Kidney (tissue), 13 donors: ENCODE measurements at regions not wholly inside any gene's neighbourhood (a gene's known extent, or its start where the extent isn't known, plus 50 kb on each side); places are given as distances from the start of the nearest gene placed in this dataset.
"Not testable (repeated sequence)": the region's sequence is repeated elsewhere in the genome, so short reads cannot be mapped to it uniquely, and the experiment has no call there.

Experiments
- DNase-seq, 5 donors: peaks; one replicate each; pipeline ENCODE4 v3.0.0-alpha.2; 2013 to 2020
- FAIRE-seq: peaks from 2 replicates; lab custom pipeline; 2012; peaks lifted over from hg19 to GRCh38; lab: Jason Lieb, UNC
- H3K27ac ChIP-seq, 2 donors: one replicate each; pipeline ENCODE4 v1.7.0; 2013; ENCODE audit warnings: low read depth in 2 of 2, low read length in 2 of 2, inconsistent platforms in 1 of 2
- H3K27me3 ChIP-seq: one replicate; pipeline ENCODE4 v1.7.1; 2013; ENCODE audit warnings: low read length, inconsistent platforms; ENCODE audit not compliant: control insufficient read depth, insufficient read depth
- H3K36me3 ChIP-seq, 3 donors: one replicate each; pipeline versions ENCODE4 v1.7.0 to v1.7.1; 2013; ENCODE audit warnings: low read length in 3 of 3, control low read depth in 1 of 3, inconsistent platforms in 1 of 3; ENCODE audit not compliant: insufficient read depth in 3 of 3, control insufficient read depth in 2 of 3
- H3K4me1 ChIP-seq, 3 donors: one replicate each; pipeline versions ENCODE4 v1.7.0 to v1.7.1; 2013; ENCODE audit warnings: low read length in 3 of 3, inconsistent platforms in 1 of 3, low read depth in 1 of 3; ENCODE audit not compliant: control insufficient read depth in 2 of 3, insufficient read depth in 2 of 3
- H3K4me3 ChIP-seq, 3 donors: one replicate each; pipeline versions ENCODE4 v1.7.0 to v1.8.1; 2013; ENCODE audit warnings: low read length in 3 of 3, control low read depth in 1 of 3, inconsistent platforms in 1 of 3
- H3K9ac ChIP-seq, 3 donors: one replicate each; pipeline versions ENCODE4 v1.7.0 to v1.7.1; 2013; ENCODE audit warnings: low read length in 3 of 3, control low read depth in 1 of 3, inconsistent platforms in 1 of 3
- H3K9me3 ChIP-seq, 3 donors: one replicate each; pipeline versions ENCODE4 v1.7.0 to v1.7.1; 2013; ENCODE audit warnings: low read length in 3 of 3, control low read depth in 1 of 3, inconsistent platforms in 1 of 3; ENCODE audit not compliant: control insufficient read depth in 2 of 3, insufficient read depth in 1 of 3
- CTCF ChIP-seq: IDR thresholded peaks from 3 replicates; pipeline ENCODE4 v1.5.1; 2012; ENCODE audit warnings: mild to moderate bottlenecking, moderate library complexity, borderline replicate concordance; ENCODE audit not compliant: insufficient read depth; ENCODE audit errors: extremely low read depth
- intact Hi-C: fragments of 100-400 bp; cut with DNase I; formaldehyde crosslinking; loops from one replicate; pipeline ENCODE4 v1.11.1; 2022
- donor health status: control.
- donor health status: control.
- donor health status: control.
- donor health status: control.
- donor health status: control.
- donor health status: DM: yes; HTN: yes; CAD: no.
- donor health status: Normal renal cell carcinoma (clear cell type).

- not testable (repeated sequence) for H3K27me3 ChIP-seq, H3K4me1 ChIP-seq, H3K9ac ChIP-seq, H3K4me3 ChIP-seq, H3K36me3 ChIP-seq, H3K9me3 ChIP-seq, FAIRE-seq, H3K27ac ChIP-seq
- intact Hi-C loops: loop anchor here (10.0 kb wide), 1 partner anchor 235 kb away; no protein-coding TSS in a partner anchor
- peak in 1 of 5 donors; percentile 37 for DNase-seq
Observed at GRCh38 chr16:88199296-88200153, 183.2 kb upstream of the ZNF469 start.

GRCh38 chr16:88200154-88200895 lies 182.4 kb upstream of the ZNF469 start:
- H3K27me3 ChIP-seq, H3K9ac ChIP-seq, H3K4me3 ChIP-seq, H3K4me1 ChIP-seq, H3K36me3 ChIP-seq, intact Hi-C loops, H3K27ac ChIP-seq, H3K9me3 ChIP-seq, FAIRE-seq: not testable (repeated sequence)
- peak in 2 of 5 donors; percentile 44 to 54 for DNase-seq

- intact Hi-C loops: no loop called here
- Histone ChIP-seq H3K9ac (no peak overlapping the region), H3K4me3 (no peak overlapping the region), H3K36me3 (no peaks in the 10 kb centered on the region), H3K27ac (no peak overlapping the region), H3K27me3 (no peaks in the 10 kb centered on the region), H3K4me1 (no peaks in the 10 kb centered on the region), H3K9me3 (no peaks in the 10 kb centered on the region)
- FAIRE-seq (no peak), DNase-seq (peak in 2 of 5 donors; percentile 44 to 47)
- no peak for TF ChIP-seq CTCF
Observed at GRCh38 chr16:88200896-88201185, 181.9 kb upstream of the ZNF469 start.

GRCh38 chr16:88201611-88202010 lies 181.1 kb upstream of the ZNF469 start:
- H3K9ac ChIP-seq, H3K9me3 ChIP-seq, H3K27me3 ChIP-seq, H3K27ac ChIP-seq, H3K36me3 ChIP-seq, intact Hi-C loops, H3K4me1 ChIP-seq, FAIRE-seq, H3K4me3 ChIP-seq: not testable (repeated sequence)
- peak in 1 of 5 donors; percentile 28 for DNase-seq
